ENCODE measurements at regions not wholly inside any gene's neighbourhood (a gene's known extent, or its start where the extent isn't known, plus 50 kb on each side); places are given as distances from the start of the nearest gene placed in this dataset.

DNA sequence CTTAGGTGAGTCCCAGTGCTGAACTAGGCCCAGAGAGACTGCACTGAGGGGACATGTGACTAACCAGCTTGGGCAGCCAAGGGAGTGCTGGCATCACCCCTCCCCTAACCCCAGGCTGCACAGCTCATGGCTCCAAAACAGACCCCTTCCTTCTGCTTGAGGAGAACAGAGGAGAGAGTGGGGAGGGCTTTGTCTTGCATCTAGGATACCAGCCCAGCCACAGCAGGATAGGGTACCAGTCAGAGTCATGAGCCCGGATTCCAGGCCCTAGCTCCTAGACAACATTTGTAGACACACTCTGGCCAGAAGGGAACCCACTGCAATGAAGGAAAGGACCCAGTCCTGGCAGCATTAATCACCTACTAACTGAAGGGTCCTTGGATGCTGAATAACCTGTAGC is 49.9 kb upstream of the PLSCR4 start:
- TF ChIP-seq, protein P1, sequence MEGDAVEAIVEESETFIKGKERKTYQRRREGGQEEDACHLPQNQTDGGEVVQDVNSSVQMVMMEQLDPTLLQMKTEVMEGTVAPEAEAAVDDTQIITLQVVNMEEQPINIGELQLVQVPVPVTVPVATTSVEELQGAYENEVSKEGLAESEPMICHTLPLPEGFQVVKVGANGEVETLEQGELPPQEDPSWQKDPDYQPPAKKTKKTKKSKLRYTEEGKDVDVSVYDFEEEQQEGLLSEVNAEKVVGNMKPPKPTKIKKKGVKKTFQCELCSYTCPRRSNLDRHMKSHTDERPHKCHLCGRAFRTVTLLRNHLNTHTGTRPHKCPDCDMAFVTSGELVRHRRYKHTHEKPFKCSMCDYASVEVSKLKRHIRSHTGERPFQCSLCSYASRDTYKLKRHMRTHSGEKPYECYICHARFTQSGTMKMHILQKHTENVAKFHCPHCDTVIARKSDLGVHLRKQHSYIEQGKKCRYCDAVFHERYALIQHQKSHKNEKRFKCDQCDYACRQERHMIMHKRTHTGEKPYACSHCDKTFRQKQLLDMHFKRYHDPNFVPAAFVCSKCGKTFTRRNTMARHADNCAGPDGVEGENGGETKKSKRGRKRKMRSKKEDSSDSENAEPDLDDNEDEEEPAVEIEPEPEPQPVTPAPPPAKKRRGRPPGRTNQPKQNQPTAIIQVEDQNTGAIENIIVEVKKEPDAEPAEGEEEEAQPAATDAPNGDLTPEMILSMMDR (conservative IDR thresholded peaks at IDR 0.05; ENCODE audit: low read depth, low read length): no peak
- TF ChIP-seq EZH2 (IDR thresholded peaks at IDR 0.05; ENCODE audit: borderline replicate concordance, low read depth, low read length, poor library complexity, severe bottlenecking): no peak
